Stimulated activated CD8-positive, alpha-beta memory T cell treated with anti-CD3 and anti-CD28 coated beads, Interleukin-7, amount 100 ng/mL, for 4 hours (primary cell): ENCODE measurements at regions not wholly inside any gene's neighbourhood (a gene's known extent, or its start where the extent isn't known, plus 50 kb on each side); places are given as distances from the start of the nearest gene placed in this dataset.

Experiments
- DNase-seq, 2 donors: peaks; one replicate each; pipeline ENCODE4 v3.0.0-alpha.2; 2020; ENCODE audit warnings: low read depth in 2 of 2

GRCh38 chr2:6589150-6589549 is 276.6 kb downstream of the CMPK2 start:
- DNase-seq, result no peak

GRCh38 chr2:6590442-6590841 is 275.3 kb downstream of the CMPK2 start:
- no peak for DNase-seq

GRCh38 chr2:6602471-6602870 is 263.2 kb downstream of the CMPK2 start:
- DNase-seq, result no peak

DNA sequence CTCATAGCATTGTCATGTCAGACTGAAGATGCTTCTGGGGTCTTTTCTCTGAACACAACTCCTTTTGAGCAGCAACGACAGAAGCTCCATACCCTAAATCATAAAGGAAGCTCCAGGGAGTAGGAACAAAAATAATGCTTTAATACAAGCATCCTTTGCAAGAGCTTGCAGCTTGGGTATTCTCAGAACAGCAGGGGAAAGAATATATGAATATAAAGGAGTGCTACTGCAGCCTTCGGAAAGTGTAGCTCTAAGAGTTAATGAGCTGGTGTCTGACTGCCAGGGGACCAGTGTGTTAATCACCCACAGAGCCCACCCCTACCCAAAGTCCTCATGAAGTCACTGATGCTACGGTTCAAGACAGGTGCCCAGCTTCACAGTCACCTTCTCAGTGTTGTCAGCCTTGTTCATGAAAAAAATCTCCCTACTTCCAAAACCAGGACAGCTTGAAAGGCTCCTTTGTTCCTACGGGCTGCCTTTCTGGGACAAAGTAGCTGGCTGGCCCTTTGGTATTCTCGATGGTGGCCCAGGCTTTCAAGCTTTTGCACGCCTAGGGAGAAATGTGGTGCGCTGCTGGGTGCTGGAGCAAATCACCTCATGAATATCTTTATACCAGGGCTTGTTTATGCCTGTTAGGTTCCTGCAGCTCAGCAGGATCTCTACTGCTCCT is 259.7 kb downstream of the CMPK2 start:
- no peak for DNase-seq

DNA sequence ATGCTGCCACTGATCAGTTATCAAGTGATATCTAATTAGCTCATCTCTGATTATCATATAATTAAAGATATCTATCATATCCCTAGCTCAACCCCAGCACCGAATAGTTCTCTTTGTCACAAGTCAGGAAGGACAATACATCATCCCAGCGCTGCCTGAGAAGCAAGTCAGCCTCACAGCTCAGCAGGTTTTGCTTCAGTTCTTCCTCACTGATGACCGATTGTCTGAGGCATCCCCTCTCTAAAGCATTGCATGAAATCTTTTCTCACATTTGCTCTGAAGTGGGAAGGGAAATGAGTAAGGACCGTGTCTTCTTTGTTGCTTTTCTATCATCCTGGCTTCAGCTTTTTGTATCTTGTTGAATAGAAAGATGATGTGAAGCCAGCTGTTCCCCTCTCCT is 247.9 kb downstream of the CMPK2 start:
- no peak for DNase-seq

GRCh38 chr2:6618201-6618600 is 247.5 kb downstream of the CMPK2 start:
- DNase-seq, result no peak

- no peak for DNase-seq
Observed at GRCh38 chr2:6623746-6624145, 242.0 kb downstream of the CMPK2 start.

DNA sequence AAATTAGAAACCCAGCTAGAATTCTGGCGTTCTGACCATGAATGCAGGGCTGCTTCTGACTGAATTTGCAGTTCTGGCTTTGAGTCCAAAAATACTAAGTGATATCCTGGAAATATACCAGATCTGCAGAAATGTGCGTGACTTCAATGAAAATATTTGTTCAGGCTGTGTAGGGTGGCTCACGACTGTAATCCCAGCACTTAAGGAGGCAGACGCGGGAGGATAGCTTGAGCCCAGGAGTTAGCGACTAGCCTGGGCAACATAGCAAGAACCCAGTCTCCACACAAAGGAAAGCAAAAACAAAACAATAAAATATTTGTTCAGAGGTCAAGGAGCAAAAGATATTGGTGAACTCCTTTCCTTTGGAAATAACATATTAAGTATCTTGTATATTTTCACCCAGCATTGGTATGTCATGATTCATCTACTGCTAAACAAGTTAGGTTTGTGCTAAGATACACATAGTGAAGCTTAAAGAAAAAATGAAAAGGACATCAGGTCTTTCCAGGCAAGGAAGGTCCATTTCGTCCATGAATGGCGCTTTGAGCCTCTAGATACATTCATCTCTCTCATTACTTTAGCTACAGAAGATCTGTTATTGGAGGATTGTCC is 239.2 kb downstream of the CMPK2 start:
- no peak for DNase-seq

- DNase-seq, result no peak
Observed at GRCh38 chr2:6627316-6627715, 238.4 kb downstream of the CMPK2 start.

GRCh38 chr2:6630209-6630608 is 235.5 kb downstream of the CMPK2 start:
- DNase-seq, result no peak

GRCh38 chr2:6635296-6635695 is 230.4 kb downstream of the CMPK2 start:
- DNase-seq, result no peak

DNA sequence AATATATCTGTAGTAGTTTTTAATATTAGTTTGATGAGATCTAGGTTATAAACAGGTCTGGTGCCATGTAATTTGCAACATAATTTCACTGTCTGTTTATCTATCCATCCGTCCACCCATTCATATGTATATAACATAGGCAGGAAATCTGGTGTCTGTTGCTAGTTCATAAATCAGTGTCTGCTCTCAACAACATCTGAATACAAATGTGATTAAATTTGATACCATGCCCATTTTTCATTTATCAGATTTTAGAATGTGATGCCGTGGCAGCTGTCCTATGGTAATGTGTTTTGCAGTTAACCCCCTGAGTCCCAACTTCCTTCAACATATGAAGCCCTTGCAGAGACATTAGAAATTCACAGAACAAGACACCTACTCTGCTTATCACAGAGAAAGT is 228.4 kb downstream of the CMPK2 start:
- no peak for DNase-seq

DNA sequence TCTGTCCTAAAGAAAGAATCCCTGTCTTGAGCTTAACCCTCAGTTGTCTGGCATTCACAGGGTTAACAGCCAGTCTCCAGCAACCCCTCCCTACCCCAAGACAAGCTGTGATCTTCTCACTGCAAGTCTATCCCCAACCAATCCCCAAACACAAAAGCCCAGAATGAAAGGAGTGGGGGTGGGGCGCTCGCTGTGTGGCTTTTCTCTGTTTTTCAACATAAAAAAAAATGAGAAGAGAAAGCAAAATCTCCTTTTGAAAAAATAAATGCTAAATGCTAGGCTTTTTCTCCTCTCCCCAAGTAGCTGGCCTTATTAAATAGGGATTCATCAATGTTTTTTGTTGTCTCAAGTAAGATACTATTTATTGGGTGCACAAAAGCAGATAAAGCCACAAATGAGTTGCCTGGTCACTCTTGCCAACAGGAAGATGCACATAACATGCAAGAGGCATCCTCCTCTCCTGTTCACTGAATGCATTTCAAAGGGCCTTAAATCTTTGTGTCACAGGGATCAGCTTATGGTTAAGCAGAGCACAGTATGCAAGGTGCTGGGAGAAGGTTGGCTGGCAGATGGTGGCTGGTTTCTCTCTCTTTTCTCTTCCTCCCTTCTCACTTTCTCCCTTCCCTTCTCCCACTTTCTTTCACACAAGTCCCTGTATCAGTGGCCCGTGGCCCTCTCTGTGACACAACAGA is 225.6 kb downstream of the CMPK2 start:
- DNase-seq, result no peak

DNA sequence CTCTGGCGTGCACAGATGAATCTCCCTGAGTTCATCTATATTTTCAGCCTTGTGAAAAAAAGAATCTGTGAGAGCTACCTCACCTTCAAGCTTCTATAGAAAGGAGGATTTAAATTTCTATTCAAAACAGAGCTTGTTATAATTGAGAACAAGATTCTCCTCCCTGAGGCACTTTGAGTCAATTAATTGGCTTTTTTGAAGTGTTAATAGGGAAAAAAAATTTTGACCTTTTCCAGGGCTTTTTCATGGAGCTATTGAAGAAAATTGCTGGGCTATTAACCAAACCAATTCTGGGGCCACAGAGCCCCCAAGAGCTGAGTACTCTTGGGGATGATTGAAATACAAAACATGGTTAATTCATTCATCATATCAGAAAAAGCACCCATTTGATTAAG is 225.1 kb downstream of the CMPK2 start:
- no peak for DNase-seq

GRCh38 chr2:6641956-6642355 is 223.8 kb downstream of the CMPK2 start:
- no peak for DNase-seq

DNA sequence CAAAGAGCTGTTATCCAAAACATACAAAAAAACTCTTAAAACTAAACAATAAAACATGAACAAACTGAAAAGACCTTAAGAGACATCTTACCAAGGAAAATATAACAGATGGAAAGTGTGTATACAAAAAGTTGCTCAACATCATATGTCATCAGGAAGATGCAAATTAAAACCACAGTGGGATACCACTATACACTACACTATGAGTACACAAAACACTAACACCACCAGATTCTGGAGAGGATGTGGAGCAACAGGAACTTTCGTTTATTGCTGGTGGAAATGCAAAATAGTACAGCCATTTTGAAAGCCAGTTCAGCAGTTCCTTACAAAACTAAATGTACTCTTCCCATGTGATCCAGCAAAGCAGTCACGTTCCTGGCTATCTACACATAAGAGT is 221.4 kb downstream of the CMPK2 start:
- DNase-seq, result no peak

DNA sequence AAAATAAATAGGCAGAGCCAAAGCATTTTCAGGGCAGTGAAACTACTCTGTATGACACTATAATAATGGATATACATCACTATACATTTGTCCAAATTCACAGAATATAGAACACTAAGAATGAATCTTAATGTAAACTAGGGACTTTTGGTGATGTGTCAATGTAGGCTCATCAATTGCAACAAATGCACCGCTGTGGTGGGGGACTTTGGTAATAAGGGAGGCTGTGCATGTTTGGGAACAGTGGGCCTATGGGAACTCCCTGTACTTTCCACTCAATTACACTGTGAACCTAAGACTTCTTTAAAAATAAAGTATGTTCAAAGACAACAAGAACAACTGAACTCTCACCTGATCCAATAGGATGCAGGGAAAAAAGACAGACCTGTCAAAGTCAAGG is 220.7 kb downstream of the CMPK2 start:
- no peak for DNase-seq

DNA sequence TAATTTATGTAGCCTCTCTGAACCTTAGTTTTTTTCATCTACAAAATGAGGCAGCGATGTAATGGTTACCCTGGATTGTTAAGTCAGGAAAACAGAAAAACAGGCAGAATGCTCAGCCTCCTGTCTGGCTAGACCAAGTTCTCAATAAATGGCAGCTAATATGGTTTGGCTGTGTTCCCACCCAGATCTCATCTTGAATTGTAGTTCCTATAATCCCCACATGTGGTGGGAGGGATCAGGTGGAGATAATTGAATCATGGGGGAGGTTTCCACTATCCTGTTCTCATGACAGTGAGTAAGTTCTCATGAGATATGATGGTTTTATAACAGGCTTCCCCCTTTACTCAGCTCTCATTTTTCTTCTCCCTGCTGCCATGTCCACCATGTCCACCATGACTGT is 220.0 kb downstream of the CMPK2 start:
- no peak for DNase-seq

GRCh38 chr2:6647046-6647445 is 218.7 kb downstream of the CMPK2 start:
- no peak for DNase-seq

DNA sequence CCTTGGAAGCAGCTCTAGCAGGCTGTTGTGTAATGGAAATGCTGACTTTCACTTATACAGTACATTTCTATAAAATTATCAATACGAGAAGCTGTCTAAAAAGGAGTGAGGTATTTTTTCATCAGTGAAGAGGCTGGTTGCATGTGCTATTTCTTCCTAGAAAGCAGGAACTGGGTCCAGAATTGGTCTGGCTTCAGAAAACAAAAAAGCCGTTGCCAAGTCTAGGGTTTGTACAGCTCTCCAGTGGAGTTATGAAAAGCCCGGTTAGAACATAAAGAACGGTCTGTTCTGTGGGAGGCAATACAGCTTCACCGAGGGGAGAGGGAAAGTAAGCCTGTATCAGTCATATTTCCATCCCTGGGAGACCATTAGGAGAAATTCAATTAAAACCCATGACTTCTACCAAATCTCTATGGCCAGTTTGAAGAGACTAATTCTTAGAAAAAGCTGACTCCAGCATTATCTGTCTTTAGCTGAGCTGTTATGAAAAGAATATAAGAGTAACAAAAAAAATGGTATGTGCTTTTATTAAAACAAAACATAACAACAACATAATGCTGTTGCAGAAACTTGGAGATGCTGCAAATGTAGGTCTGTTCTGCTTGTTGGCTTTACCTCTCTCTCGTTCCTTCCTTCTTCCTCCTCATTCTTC is 217.0 kb downstream of the CMPK2 start:
- DNase-seq, result no peak

GRCh38 chr2:6650311-6650710 is 215.4 kb downstream of the CMPK2 start:
- no peak for DNase-seq

DNA sequence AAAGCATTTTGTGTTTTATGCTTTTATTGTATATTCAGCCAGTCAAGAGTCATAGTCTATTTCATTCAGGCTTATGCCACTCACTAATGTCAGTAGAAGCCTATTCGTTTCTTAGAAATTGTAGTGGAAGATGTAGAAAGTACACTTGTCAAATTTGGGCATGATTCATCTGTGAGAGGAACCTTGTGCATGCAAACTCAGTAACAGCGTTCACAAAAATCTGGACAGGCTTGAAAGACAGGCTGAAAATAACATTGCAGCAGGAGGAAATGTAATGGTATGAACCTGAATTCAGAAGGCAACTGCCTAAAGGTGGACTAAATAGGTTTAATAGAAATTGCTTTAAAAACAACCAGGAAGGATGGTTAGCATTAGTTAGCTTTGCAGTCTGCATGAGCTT is 213.5 kb downstream of the CMPK2 start:
- no peak for DNase-seq

GRCh38 chr2:6653281-6653750 is 212.4 kb downstream of the CMPK2 start:
- DNase-seq, result no peak
